ENCODE measurements at regions not wholly inside any gene's neighbourhood (a gene's known extent, or its start where the extent isn't known, plus 50 kb on each side); places are given as distances from the start of the nearest gene placed in this dataset.

GRCh38 chr12:90548595-90548994 is 406.4 kb downstream of the CCER1 start:
- H3K9ac ChIP-seq (ENCODE audit: low read length), result no peak overlapping the region
- H4K20me1 ChIP-seq (ENCODE audit: insufficient read depth), result no peaks in the 10 kb centered on the region
- TF ChIP-seq EZH2 (IDR thresholded peaks at IDR 0.05; ENCODE audit: borderline replicate concordance, insufficient read depth, low read length, poor library complexity, severe bottlenecking) (no peak), SMC3 (conservative IDR thresholded peaks at IDR 0.05; ENCODE audit: poor library complexity) (no peak), POLR2AphosphoS5 (IDR thresholded peaks at IDR 0.05) (no peak), TAF1 (IDR thresholded peaks at IDR 0.05; ENCODE audit: low read depth) (no peak), RAD21 (conservative IDR thresholded peaks at IDR 0.05) (no peak), EP300 (conservative IDR thresholded peaks at IDR 0.05; ENCODE audit: poor library complexity, severe bottlenecking) (no peak), MXI1 (conservative IDR thresholded peaks at IDR 0.05; ENCODE audit: poor library complexity, severe bottlenecking) (no peak)
- TF ChIP-seq, protein P1, sequence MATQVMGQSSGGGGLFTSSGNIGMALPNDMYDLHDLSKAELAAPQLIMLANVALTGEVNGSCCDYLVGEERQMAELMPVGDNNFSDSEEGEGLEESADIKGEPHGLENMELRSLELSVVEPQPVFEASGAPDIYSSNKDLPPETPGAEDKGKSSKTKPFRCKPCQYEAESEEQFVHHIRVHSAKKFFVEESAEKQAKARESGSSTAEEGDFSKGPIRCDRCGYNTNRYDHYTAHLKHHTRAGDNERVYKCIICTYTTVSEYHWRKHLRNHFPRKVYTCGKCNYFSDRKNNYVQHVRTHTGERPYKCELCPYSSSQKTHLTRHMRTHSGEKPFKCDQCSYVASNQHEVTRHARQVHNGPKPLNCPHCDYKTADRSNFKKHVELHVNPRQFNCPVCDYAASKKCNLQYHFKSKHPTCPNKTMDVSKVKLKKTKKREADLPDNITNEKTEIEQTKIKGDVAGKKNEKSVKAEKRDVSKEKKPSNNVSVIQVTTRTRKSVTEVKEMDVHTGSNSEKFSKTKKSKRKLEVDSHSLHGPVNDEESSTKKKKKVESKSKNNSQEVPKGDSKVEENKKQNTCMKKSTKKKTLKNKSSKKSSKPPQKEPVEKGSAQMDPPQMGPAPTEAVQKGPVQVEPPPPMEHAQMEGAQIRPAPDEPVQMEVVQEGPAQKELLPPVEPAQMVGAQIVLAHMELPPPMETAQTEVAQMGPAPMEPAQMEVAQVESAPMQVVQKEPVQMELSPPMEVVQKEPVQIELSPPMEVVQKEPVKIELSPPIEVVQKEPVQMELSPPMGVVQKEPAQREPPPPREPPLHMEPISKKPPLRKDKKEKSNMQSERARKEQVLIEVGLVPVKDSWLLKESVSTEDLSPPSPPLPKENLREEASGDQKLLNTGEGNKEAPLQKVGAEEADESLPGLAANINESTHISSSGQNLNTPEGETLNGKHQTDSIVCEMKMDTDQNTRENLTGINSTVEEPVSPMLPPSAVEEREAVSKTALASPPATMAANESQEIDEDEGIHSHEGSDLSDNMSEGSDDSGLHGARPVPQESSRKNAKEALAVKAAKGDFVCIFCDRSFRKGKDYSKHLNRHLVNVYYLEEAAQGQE (IDR thresholded peaks at IDR 0.05; ENCODE audit: borderline replicate concordance), result no peak
- TF ChIP-seq, protein P2, sequence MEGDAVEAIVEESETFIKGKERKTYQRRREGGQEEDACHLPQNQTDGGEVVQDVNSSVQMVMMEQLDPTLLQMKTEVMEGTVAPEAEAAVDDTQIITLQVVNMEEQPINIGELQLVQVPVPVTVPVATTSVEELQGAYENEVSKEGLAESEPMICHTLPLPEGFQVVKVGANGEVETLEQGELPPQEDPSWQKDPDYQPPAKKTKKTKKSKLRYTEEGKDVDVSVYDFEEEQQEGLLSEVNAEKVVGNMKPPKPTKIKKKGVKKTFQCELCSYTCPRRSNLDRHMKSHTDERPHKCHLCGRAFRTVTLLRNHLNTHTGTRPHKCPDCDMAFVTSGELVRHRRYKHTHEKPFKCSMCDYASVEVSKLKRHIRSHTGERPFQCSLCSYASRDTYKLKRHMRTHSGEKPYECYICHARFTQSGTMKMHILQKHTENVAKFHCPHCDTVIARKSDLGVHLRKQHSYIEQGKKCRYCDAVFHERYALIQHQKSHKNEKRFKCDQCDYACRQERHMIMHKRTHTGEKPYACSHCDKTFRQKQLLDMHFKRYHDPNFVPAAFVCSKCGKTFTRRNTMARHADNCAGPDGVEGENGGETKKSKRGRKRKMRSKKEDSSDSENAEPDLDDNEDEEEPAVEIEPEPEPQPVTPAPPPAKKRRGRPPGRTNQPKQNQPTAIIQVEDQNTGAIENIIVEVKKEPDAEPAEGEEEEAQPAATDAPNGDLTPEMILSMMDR (IDR thresholded peaks at IDR 0.05; ENCODE audit: poor library complexity, severe bottlenecking), result no peak
- no peaks in the 10 kb centered on the region for H3K27me3 ChIP-seq (ENCODE audit: insufficient read depth, low read depth, low read length)
- no peak overlapping the region for H3K27ac ChIP-seq (ENCODE audit: low read length)
- H3K9me2 ChIP-seq (ENCODE audit: insufficient read depth, low read length), result no peaks in the 10 kb centered on the region
- H3K4me2 ChIP-seq (ENCODE audit: low read length), result no peak overlapping the region
- no peak overlapping the region for H2AFZ ChIP-seq (ENCODE audit: low read depth, low read length)
- no peak overlapping the region for H3K4me3 ChIP-seq (ENCODE audit: low read length)
- H3K9me3 ChIP-seq (ENCODE audit: low read length), result no peaks in the 10 kb centered on the region
- H3K79me2 ChIP-seq (replicated peaks; ENCODE audit: insufficient read depth, low read length), result no peaks in the 10 kb centered on the region
- H3K36me3 ChIP-seq (ENCODE audit: insufficient read depth, low read length), result no peaks in the 10 kb centered on the region
- H3F3A ChIP-seq (ENCODE audit: insufficient read depth, low read length, poor library complexity, severe bottlenecking), result no peaks in the 10 kb centered on the region

DNA sequence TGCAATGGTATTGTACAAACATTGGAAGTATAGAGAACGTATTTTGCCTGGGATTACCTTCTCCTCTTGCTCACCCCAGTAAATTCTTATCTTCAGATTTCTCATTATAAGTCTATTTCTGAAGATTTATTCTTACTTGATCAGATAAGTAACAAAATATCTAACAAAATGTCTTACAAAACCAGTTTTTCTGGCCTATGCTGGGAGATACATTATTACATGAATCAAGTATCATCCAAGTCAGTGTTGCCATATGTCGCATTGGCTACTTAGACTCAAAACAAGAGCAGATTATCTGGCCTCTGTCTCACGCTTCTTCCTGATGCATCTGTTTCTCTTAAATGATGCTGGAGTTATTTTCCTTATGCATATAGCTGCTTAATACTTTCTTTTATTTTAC is 408.5 kb downstream of the CCER1 start:
- no peak overlapping the region for H3K27ac ChIP-seq (ENCODE audit: low read length)
- H2AFZ ChIP-seq (ENCODE audit: low read depth, low read length), result no peak overlapping the region
- H3K9me3 ChIP-seq (ENCODE audit: low read length), result no peaks in the 10 kb centered on the region
- no peak overlapping the region for H3K9ac ChIP-seq (ENCODE audit: low read length)
- H3K36me3 ChIP-seq (ENCODE audit: insufficient read depth, low read length), result no peaks in the 10 kb centered on the region
- H3K79me2 ChIP-seq (replicated peaks; ENCODE audit: insufficient read depth, low read length), result no peaks in the 10 kb centered on the region
- no peaks in the 10 kb centered on the region for H3F3A ChIP-seq (ENCODE audit: insufficient read depth, low read length, poor library complexity, severe bottlenecking)
- no peaks in the 10 kb centered on the region for H4K20me1 ChIP-seq (ENCODE audit: insufficient read depth)
- no peak overlapping the region for H3K4me3 ChIP-seq (ENCODE audit: low read length)
- H3K9me2 ChIP-seq (ENCODE audit: insufficient read depth, low read length), result no peaks in the 10 kb centered on the region
- H3K4me2 ChIP-seq (ENCODE audit: low read length), result no peak overlapping the region
- TF ChIP-seq EP300 (conservative IDR thresholded peaks at IDR 0.05; ENCODE audit: poor library complexity, severe bottlenecking) (no peak), RAD21 (conservative IDR thresholded peaks at IDR 0.05) (no peak), MXI1 (conservative IDR thresholded peaks at IDR 0.05; ENCODE audit: poor library complexity, severe bottlenecking) (no peak), POLR2AphosphoS5 (IDR thresholded peaks at IDR 0.05) (no peak), TAF1 (IDR thresholded peaks at IDR 0.05; ENCODE audit: low read depth) (no peak), SMC3 (conservative IDR thresholded peaks at IDR 0.05; ENCODE audit: poor library complexity) (no peak), EZH2 (IDR thresholded peaks at IDR 0.05; ENCODE audit: borderline replicate concordance, insufficient read depth, low read length, poor library complexity, severe bottlenecking) (no peak)
- TF ChIP-seq, protein P1 (IDR thresholded peaks at IDR 0.05; ENCODE audit: borderline replicate concordance), result no peak
- TF ChIP-seq, protein P2 (IDR thresholded peaks at IDR 0.05; ENCODE audit: poor library complexity, severe bottlenecking), result no peak
- H3K27me3 ChIP-seq (ENCODE audit: insufficient read depth, low read depth, low read length), result no peaks in the 10 kb centered on the region

All from neural cell (in vitro differentiated cells).